CD4-positive, CD25-positive, alpha-beta regulatory T cell (primary cell): ENCODE measurements at regions not wholly inside any gene's neighbourhood (a gene's known extent, or its start where the extent isn't known, plus 50 kb on each side); places are given as distances from the start of the nearest gene placed in this dataset.

Source experiments
- ATAC-seq, 2 donors: fragments of 150-1000 bp; cut with Tn5 transposase; one replicate each; pipeline ENCODE4 v1.10.0; 2021; ENCODE audit warnings: low read depth in 2 of 2, moderate number of reproducible peaks in 2 of 2, moderate library complexity in 1 of 2
- DNase-seq, 3 donors: peaks; one replicate each; pipeline versions ENCODE4 v3.0.0 to v3.0.0-alpha.2; 2012 to 2022; ENCODE audit warnings: mixed read lengths in 1 of 3
- H3K27ac ChIP-seq: one replicate; pipeline ENCODE4 v1.7.0; 2013; ENCODE audit warnings: mild to moderate bottlenecking, low read length; ENCODE audit not compliant: insufficient read depth, poor library complexity, severe bottlenecking
- H3K27me3 ChIP-seq: one replicate; pipeline ENCODE4 v1.7.0; 2013; ENCODE audit warnings: low read length; ENCODE audit not compliant: control insufficient read depth, insufficient read depth
- H3K36me3 ChIP-seq: one replicate; pipeline ENCODE4 v1.7.0; 2013; ENCODE audit warnings: mild to moderate bottlenecking, low read length, moderate library complexity; ENCODE audit not compliant: control insufficient read depth, insufficient read depth
- H3K4me1 ChIP-seq: 2 replicates; pipeline ENCODE4 v1.7.0; 2013; ENCODE audit warnings: mild to moderate bottlenecking, low read length; ENCODE audit not compliant: insufficient read depth, control insufficient read depth, poor library complexity, severe bottlenecking
- H3K4me3 ChIP-seq: one replicate; pipeline ENCODE4 v1.7.0; 2013; ENCODE audit warnings: low read depth, mild to moderate bottlenecking, low read length, moderate library complexity
- H3K9me3 ChIP-seq, 2 experiments: 1 replicate in 1 of 2; 2 replicates in 1 of 2; pipeline ENCODE4 v1.7.0; 2013; ENCODE audit warnings: low read length in 2 of 2, mild to moderate bottlenecking in 1 of 2, moderate library complexity in 1 of 2; ENCODE audit not compliant: control insufficient read depth in 2 of 2
- H3K27ac Mint-ChIP-seq, 3 donors: one replicate each; pipeline ENCODE4 v1.8.0; 2020 to 2022; ENCODE audit warnings: mild to moderate bottlenecking in 3 of 3, mixed read lengths in 3 of 3, moderate library complexity in 2 of 3
- H3K27me3 Mint-ChIP-seq: one replicate; pipeline ENCODE4 v1.8.0; 2022; ENCODE audit warnings: mild to moderate bottlenecking, mixed read lengths
- H3K36me3 Mint-ChIP-seq: one replicate; pipeline ENCODE4 v1.8.0; 2020; ENCODE audit warnings: mixed read lengths
- H3K4me1 Mint-ChIP-seq, 4 donors: one replicate each; pipeline ENCODE4 v1.8.0; 2020 to 2022; ENCODE audit warnings: mixed read lengths in 4 of 4, mild to moderate bottlenecking in 1 of 4
- H3K4me3 Mint-ChIP-seq, 4 donors: one replicate each; pipeline ENCODE4 v1.8.0; 2020 to 2022; ENCODE audit warnings: mild to moderate bottlenecking in 4 of 4, mixed read lengths in 4 of 4, moderate library complexity in 3 of 4
- H3K9me3 Mint-ChIP-seq, 7 donors: one replicate each; pipeline ENCODE4 v1.8.0; 2020 to 2022; ENCODE audit warnings: mixed read lengths in 7 of 7, mild to moderate bottlenecking in 3 of 7, moderate library complexity in 2 of 7

DNA sequence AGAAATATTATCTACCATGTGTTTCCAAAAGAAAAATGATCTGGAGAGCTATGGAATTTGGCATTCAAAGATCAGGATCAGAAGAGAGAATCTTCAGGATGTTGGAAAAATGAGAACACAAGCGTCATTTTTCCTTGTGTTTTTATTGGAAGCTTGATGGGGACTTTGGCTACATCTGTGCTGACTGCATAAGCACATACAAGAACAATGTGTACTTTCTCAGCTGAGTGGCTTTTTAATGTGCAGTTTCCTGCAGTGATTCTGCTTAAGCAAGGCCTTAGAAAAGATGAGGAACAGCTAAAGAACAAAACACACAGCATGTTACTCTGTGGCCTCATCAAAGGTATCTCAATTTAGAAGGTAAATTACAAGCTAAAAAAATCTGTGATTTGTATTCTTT lies 1039.9 kb downstream of the GLUD2 start:
- Mint-ChIP-seq H3K36me3 (no peaks in the 10 kb centered on the region), H3K4me1 (no peaks in the 10 kb centered on the region), H3K27ac (no peak overlapping the region), H3K27me3 (no peaks in the 10 kb centered on the region), H3K4me3 (no peak overlapping the region), H3K9me3 (peaks cover 0 to 5% (median 0%) of the 10 kb centered on the region in 7 donors)
- Histone ChIP-seq H3K27me3 (no peaks in the 10 kb centered on the region), H3K4me1 (no peaks in the 10 kb centered on the region), H3K27ac (no peak overlapping the region), H3K4me3 (no peak overlapping the region), H3K36me3 (no peaks in the 10 kb centered on the region), H3K9me3 (no peaks in the 10 kb centered on the region)
- ATAC-seq (no peak), DNase-seq (no peak)

DNA sequence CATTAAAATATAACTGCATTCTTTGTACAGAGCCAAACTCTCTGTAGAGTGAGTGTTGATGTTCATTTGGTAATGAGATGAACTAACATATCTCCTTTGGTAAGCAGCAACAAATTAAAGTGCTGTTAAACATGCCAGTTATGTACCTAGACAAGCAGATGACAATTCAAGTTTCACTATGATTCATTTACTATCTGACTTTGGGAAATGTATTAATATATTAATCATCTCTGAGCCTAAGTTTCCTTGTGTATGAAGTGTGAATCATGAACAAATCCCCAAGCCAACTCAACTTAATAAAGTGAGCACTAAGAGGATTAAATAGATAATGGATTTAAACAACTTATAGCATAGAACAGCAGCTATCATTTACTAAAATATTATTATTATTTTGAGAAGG lies 1044.2 kb downstream of the GLUD2 start:
- H3K9me3 Mint-ChIP-seq: peaks cover 0 to 2% (median 0%) of the 10 kb centered on the region in 7 donors
- no peak overlapping the region for H3K27ac ChIP-seq
- H3K4me1 ChIP-seq: no peaks in the 10 kb centered on the region
- no peaks in the 10 kb centered on the region for H3K27me3 Mint-ChIP-seq
- H3K4me3 ChIP-seq: no peak overlapping the region
- H3K36me3 Mint-ChIP-seq: no peaks in the 10 kb centered on the region
- H3K4me3 Mint-ChIP-seq: no peak overlapping the region
- no peak for ATAC-seq
- no peaks in the 10 kb centered on the region for H3K27me3 ChIP-seq
- H3K36me3 ChIP-seq: no peaks in the 10 kb centered on the region
- no peaks in the 10 kb centered on the region for H3K9me3 ChIP-seq
- no peaks in the 10 kb centered on the region for H3K4me1 Mint-ChIP-seq
- no peak overlapping the region for H3K27ac Mint-ChIP-seq
- DNase-seq: no peak

DNA sequence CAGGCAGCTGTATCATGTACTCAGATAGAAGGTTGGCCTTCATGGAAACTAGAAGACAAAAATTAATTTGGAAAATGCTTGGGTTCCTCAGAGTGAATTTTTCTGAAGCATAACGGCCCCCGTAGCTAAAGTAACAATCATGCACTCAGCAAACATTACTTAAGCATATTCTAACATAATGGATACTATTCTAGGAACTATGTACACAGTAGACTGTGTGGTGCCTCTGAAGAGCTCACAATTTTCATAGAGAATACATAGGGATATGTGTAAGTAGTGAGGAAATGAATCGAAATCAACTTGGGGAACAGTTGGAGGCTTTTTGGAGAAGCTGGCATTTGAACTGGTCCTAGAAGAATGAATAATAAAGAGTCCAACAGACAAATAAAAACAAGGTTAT lies 1045.0 kb downstream of the GLUD2 start:
- Mint-ChIP-seq H3K27ac (no peak overlapping the region), H3K4me1 (no peaks in the 10 kb centered on the region), H3K4me3 (no peak overlapping the region), H3K36me3 (no peaks in the 10 kb centered on the region), H3K27me3 (no peaks in the 10 kb centered on the region), H3K9me3 (peaks cover 0 to 5% (median 0%) of the 10 kb centered on the region in 7 donors)
- Histone ChIP-seq H3K27me3 (no peaks in the 10 kb centered on the region), H3K27ac (no peak overlapping the region), H3K9me3 (no peaks in the 10 kb centered on the region), H3K4me1 (no peaks in the 10 kb centered on the region), H3K4me3 (no peak overlapping the region), H3K36me3 (no peaks in the 10 kb centered on the region)
- ATAC-seq (no peak), DNase-seq (no peak)

DNA sequence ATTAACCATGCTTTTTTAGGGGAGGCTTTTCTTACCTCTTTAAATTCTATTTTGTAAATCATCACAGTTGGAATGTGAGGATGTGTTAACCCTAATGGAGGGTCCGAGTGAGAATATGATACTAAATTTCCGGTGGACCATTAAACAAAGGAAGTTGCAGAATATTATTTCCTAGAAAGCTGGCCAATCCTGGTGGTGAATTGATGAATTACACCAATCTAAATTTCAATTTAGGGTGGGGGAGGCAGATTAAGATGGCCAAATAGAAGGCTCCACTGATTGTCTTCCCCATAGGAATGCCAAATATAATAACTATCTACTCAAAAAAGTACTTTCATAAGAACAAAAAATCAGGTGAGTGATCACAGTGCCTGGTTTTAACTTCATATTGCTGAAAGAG lies 1045.6 kb downstream of the GLUD2 start:
- DNase-seq: no peak
- Histone ChIP-seq H3K27me3 (no peaks in the 10 kb centered on the region), H3K4me3 (no peak overlapping the region), H3K36me3 (no peaks in the 10 kb centered on the region), H3K9me3 (no peaks in the 10 kb centered on the region), H3K27ac (no peak overlapping the region), H3K4me1 (no peaks in the 10 kb centered on the region)
- ATAC-seq: no peak
- H3K4me1 Mint-ChIP-seq: no peaks in the 10 kb centered on the region
- H3K9me3 Mint-ChIP-seq: peaks cover 0 to 5% (median 0%) of the 10 kb centered on the region in 7 donors
- no peak overlapping the region for H3K27ac Mint-ChIP-seq
- no peaks in the 10 kb centered on the region for H3K36me3 Mint-ChIP-seq
- H3K4me3 Mint-ChIP-seq: no peak overlapping the region
- no peaks in the 10 kb centered on the region for H3K27me3 Mint-ChIP-seq

GRCh38 chrX:122094611-122095010 lies 1047.2 kb downstream of the GLUD2 start:
- Histone ChIP-seq H3K27me3 (no peaks in the 10 kb centered on the region), H3K27ac (no peak overlapping the region), H3K4me1 (no peaks in the 10 kb centered on the region), H3K36me3 (no peaks in the 10 kb centered on the region), H3K9me3 (no peaks in the 10 kb centered on the region), H3K4me3 (no peak overlapping the region)
- no peaks in the 10 kb centered on the region for H3K27me3 Mint-ChIP-seq
- DNase-seq (no peak), ATAC-seq (no peak)
- no peaks in the 10 kb centered on the region for H3K4me1 Mint-ChIP-seq
- peaks cover 0 to 7% (median 0%) of the 10 kb centered on the region in 7 donors for H3K9me3 Mint-ChIP-seq
- H3K27ac Mint-ChIP-seq: no peak overlapping the region
- H3K36me3 Mint-ChIP-seq: no peaks in the 10 kb centered on the region
- no peak overlapping the region for H3K4me3 Mint-ChIP-seq

DNA sequence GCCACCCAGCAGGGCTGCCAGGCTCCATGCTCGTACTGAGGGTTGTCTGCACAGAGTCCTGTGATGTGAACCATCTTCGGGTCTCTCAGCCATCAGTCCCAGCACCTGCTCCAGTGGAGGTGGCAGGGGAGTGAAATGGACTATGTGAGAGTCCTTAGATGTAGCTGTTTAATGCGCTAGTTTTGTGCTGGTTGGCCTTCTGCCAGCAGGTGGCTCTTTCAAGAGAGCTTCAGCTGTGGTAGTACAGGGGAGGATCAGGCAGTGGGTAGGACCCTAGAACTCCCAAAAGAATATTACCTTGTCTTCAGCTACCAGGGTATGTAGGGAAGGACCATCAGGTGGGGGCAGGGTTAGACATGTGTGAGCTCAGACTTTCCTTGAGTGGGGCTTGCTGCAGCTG lies 1066.0 kb downstream of the GLUD2 start:
- Mint-ChIP-seq H3K36me3 (no peaks in the 10 kb centered on the region), H3K27ac (no peak overlapping the region), H3K27me3 (no peaks in the 10 kb centered on the region), H3K9me3 (peaks cover 0 to 7% (median 3%) of the 10 kb centered on the region in 7 donors), H3K4me1 (no peaks in the 10 kb centered on the region), H3K4me3 (no peak overlapping the region)
- no peak overlapping the region for H3K27ac ChIP-seq
- no peaks in the 10 kb centered on the region for H3K36me3 ChIP-seq
- no peaks in the 10 kb centered on the region for H3K9me3 ChIP-seq
- DNase-seq: no peak
- no peak overlapping the region for H3K4me3 ChIP-seq
- no peaks in the 10 kb centered on the region for H3K4me1 ChIP-seq
- H3K27me3 ChIP-seq: no peaks in the 10 kb centered on the region
- ATAC-seq: no peak

- H3K4me3 Mint-ChIP-seq: no peak overlapping the region
- Histone ChIP-seq H3K27ac (no peak overlapping the region), H3K4me3 (no peak overlapping the region), H3K27me3 (no peaks in the 10 kb centered on the region), H3K9me3 (no peaks in the 10 kb centered on the region), H3K36me3 (no peaks in the 10 kb centered on the region), H3K4me1 (no peaks in the 10 kb centered on the region)
- no peaks in the 10 kb centered on the region for H3K4me1 Mint-ChIP-seq
- ATAC-seq (no peak), DNase-seq (no peak)
- no peaks in the 10 kb centered on the region for H3K27me3 Mint-ChIP-seq
- H3K36me3 Mint-ChIP-seq: no peaks in the 10 kb centered on the region
- no peak overlapping the region for H3K27ac Mint-ChIP-seq
- peaks cover 0 to 7% (median 3%) of the 10 kb centered on the region in 7 donors for H3K9me3 Mint-ChIP-seq
Observed at GRCh38 chrX:122113896-122114295, 1066.5 kb downstream of the GLUD2 start.

DNA sequence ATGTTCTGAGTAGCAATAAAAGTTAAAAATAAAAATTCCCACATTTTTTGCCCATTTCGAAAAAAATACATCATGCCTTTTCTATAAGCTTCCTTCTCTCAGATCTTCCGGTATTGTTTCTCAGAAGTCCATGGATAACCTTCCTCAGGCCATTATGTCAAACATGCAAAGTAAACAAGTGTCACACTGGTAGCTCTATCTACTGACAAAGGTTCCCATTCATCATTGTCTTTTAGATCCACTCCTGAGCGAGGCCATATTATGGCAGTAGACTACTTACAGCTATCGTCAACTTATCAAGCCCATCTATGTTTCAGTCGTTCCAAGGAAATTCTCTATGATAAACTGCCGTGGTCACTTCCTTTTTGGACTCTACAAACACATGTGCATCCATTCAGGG lies 1068.2 kb downstream of the GLUD2 start:
- Mint-ChIP-seq H3K36me3 (no peaks in the 10 kb centered on the region), H3K4me3 (no peak overlapping the region), H3K27ac (no peak overlapping the region), H3K4me1 (no peaks in the 10 kb centered on the region), H3K27me3 (no peaks in the 10 kb centered on the region), H3K9me3 (peaks cover 0 to 7% (median 1%) of the 10 kb centered on the region in 7 donors)
- ATAC-seq (no peak), DNase-seq (no peak)
- no peaks in the 10 kb centered on the region for H3K36me3 ChIP-seq
- H3K4me3 ChIP-seq: no peak overlapping the region
- H3K9me3 ChIP-seq: no peaks in the 10 kb centered on the region
- no peaks in the 10 kb centered on the region for H3K27me3 ChIP-seq
- no peaks in the 10 kb centered on the region for H3K4me1 ChIP-seq
- H3K27ac ChIP-seq: no peak overlapping the region
